ENCODE measurements at regions not wholly inside any gene's neighbourhood (a gene's known extent, or its start where the extent isn't known, plus 50 kb on each side); places are given as distances from the start of the nearest gene placed in this dataset.
A peak's percentile ranks its signal among the peaks of the same experiment; 100 is the strongest.
"Not testable (repeated sequence)": the region's sequence is repeated elsewhere in the genome, so short reads cannot be mapped to it uniquely, and the experiment has no call there.

DNA sequence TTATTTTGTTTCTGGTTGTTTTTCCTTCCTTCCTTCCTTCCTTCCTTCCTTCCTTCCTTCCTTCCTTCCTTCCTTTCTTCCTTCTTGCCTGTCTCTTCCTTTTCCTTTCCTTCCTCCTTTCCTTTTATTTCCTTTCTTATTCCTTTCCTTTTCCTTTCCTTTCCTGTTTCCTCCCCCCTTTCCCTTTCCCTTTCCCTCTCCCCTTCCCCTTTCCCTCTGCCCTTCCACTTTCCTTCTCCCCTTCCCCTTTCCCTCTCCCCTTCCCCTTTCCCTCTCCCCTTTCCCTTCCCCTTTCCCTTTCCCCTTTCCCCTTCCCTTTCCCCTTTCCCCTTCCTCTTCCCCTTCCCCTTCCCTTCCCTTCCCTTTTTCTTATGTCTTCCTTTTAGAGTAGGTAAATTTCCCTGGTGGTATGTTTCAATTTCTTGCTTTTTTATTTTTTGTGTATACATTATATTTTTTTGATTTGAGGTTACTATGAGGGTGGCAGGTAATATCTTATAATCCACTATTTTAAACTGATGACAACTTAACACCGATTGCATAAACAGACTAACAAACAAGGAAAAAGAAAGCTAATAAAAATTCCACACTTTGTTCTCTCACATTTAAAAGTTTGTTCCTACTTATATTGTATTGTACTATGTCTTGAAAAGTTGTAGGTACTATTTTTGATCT is 311.0 kb upstream of the FSHR start:
- no peak for DNase-seq

DNA sequence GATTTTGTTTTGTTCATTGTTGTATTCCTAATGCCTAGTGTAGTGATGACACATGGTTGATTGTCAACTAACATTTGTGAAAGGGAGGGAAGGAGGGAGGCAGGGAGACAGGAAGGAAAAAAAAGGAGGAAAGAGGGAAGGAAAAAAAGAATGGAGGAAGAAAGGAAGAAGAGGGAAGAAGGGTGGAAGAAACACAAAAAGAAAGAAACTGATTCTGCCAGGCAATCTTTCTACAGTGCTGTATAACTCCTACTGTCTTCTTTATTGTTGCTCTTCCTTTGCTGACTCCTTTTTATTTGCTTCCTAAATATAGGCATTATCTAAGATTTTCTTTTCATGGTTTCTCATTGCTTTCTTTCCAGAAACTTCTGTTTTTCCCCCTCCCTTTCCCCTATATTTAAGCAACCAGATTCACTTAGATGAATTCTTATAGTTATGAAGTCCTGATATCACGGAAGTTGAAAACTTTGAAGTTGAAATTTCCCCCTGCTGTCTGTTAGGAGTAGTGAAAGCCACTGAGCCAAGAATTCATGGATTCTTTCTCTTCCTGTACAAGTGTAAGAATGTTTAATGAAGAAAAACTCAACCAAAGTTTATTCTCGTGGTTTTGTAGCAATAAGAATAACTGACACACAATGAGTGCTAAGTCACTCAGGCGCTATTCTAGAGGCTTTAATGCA is 305.1 kb upstream of the FSHR start:
- DNase-seq: no peak

DNA sequence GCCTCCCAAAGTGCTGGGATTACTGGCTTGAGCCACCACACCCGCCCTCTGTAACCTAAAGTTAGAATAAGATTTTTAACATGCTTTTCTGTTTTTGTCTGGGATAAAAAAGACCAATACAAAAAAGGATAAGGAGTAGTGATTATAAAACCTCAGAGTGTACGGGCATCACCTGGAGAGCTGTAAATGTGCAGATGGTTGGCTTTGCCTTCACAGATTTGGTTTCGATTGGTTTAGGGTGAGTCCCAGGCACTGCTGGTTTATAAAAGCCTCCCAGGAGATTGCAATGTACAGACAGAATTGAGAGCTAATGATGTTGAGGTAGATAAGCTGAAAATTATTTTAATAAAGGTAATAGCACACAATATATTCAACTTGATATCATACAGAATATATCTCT is 289.7 kb upstream of the FSHR start:
- DNase-seq: no peak

DNA sequence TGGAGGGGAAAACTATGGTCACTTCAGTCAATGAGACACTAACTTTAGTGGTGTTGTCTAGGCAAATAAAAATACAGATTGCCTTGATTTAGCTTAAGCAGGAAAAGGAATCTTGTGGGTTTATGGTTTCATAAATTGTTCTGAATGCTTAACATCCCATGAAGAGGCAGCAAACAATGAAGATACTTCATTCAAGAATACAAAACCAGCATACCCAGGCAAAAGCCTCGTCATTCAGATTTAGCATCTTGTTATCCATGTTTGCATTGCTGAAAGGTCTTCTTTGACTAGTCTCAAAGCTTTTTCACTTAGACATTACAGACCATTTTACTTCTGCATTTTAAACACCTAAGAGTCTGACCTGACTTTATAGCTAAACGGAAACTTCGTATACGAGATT is 272.7 kb upstream of the FSHR start:
- DNase-seq: no peak

DNA sequence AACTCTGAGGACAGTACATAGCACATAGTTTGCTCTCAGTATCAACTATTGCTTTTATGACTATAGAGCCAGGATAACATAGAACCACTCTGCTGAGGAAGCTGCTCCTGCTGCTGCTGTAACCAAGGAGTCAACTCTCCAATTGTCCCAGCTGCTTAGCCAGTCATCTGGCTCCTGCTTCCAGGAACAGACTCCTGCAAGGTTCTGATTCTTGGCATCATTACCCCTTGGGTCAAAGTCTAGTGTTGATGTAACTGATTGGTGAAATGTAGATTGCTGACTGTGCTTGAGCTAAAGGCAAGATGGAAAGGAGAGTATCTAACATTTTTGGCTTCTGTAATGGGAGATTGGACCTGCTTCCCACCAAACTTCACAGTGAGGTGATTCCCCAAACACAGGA is 261.9 kb upstream of the FSHR start:
- DNase-seq: no peak

DNA sequence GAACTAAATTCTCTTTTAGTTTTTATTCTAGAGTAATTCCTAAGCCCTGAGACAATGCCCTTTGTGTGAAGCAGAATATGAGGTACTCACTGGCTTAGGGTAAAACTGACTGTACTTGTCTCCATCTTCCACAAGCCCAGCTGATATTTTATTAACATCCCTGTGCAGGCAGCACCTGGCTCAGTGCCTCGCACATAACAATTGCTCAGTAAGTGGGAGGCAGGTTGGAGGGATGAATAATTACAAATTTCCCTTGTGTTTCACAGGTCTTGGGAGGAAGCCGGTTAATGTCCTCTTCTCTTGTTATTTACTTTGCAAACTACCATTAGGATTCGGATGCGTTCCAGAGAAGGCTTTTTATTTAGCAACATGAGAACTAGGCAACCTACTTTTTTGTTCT is 249.8 kb upstream of the FSHR start:
- DNase-seq: no peak

DNA sequence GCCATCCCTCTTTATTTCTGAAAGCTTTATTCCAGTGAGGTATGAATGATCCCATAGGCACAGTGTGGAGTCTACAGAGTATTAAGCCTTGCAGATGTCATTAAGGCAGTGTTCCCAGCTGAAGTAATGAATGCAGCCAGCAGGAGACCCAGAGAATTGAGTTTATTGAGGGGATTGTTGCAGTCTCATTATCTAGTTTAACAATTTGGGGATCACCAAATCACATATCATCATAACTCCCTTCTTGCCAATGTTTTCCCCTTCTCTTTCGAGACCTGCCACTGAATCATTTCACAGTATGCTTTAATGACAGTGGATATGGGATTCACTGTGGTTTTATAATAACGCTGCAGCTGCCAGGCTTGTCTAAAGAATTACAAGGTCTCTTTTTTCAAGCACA is 249.3 kb upstream of the FSHR start:
- no peak for DNase-seq

DNA sequence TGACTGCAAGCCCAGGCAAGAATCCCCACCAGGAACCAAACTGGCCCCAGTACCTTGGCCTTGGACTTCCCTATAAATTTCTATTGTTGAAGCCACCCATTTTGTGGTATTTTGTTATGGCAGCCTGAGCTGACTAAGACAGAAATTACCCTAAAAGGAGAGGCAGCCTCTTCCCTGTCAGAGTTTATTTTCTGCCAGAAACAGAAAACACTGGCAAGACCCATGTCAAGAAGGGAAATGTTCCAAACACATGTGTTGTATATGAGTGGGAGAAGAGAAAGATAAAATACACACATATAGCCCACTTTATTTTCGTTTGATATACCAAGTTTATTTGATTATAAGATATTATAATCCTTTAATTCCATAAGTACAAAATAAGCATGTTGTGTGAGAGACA is 225.1 kb upstream of the FSHR start:
- DNase-seq: no peak

DNA sequence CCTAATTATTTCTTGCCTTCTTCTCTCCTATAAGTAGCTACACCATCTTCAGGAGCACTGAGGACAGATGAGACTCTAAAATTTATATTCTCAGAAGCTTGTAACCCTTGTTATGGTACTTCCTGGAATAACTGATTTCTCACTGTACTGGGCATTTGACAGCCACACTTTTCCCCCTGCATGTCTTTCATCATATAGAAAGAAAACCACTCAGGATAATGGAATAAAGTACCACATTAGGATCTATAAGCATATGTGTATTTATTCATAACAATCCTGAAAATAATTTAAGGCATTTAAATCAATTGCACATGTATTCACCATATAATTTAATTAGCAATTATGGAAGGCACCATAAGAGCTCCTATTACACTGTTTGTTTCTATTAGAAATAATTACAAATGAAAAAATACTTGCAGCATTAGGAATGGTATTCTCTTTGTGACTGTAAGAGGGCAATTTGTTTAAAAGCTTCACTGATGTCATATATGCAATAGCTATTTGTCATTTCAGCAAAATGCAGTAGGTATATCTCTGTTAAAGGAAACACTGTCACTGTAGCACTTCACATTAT is 216.9 kb upstream of the FSHR start:
- no peak for DNase-seq

DNA sequence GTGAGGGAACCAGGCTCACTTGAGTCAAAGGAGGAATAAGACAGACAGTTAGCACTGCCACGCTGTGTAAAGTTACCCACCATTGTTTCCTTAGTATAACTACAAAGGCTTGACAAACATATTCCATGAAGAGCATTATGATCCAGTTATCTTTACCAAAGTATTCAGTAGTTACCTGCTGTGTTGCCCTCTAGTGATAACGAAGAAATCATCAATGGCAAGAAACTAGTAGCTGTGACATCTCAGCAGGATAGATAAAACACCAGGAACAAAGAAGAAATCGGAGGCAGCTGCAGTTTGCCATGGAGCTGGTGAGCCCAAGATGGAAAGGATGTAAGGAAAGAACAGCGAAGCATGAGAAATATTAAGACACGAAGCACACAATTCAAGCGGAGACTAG is 215.3 kb upstream of the FSHR start:
- DNase-seq: no peak

DNA sequence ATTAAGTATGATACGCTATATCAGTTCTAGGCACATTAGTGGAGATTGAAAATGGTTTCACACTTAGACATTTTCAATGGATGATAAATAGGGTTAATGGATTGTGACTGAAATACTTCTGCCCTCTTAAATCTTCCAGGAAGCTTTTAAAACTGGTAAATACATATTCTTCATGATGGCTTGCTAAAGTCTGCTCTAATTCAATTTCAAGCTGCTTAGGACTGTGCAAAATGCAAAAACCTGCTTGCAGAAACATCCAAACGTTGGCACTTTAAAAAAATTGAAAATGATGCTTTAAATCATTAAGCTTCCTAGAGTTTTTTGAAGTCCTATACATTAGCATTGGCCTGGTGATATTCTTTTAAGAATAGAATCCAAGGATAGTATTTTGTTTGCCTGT is 214.8 kb upstream of the FSHR start:
- no peak for DNase-seq

DNA sequence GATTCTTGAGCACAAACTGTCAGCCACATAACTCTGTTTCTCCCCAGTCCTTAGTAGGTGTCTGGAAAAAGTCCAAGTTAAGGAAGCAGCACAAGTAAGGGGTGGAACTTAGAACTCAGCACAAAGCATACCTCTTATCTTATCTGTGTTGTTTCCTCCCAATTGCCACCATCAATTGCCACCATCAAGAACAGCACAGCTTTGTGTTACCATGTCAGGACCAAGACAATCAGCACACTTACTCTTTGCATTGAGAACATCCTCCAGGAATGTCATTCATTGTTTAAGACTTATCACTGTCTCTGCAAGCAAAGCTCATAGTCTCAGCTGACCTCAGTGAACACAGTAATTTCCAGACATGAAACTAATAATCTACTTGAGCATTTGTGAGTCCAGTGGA is 212.7 kb upstream of the FSHR start:
- no peak for DNase-seq

DNA sequence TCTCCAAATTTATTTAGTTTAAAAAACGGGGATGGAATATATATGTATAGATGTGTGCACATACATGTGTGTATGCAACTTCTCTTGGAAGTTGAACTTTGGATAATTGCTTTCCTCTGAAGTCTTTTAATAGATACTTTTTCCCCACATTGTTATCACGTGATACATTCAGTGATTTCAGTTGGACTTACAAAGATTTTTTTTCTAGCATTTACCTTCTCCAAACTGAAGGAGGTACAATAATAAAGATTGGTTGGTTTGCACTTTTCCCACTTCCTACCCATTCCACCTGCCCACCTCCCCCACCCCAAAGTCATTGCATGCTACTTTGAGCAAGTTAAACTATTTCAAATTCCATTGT is 206.1 kb upstream of the FSHR start:
- DNase-seq: no peak

DNA sequence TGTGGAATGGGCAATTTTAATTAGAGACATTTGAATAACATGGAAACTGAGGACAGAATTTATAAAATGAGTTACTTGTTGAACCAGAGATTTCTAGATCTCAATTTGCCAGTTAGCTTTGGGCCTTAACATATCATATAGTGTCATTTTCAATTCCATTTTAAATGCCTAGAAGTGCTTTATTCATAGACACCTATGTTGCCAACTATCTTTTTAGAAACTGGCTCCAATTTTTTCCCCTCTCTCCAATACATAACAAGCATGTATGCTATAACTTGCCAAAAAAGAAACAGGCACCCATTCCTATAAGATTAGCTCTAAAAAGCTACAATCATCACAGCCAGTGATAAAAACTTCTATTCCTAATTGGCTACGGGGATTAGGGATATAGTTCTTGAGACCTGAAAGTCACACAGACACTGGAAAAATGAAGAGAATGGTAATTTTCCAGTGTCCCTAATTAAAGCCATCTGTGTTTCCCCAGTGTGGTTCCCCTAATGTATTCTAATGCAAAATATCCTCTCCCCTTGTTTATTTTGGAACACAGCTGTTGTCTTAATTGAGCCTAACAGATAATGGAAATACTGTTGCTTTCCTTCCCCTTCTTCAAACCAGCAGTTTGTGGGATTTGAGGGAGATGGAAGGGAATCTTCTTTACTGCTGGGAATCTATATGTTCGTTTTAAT is 205.5 kb upstream of the FSHR start:
- DNase-seq: no peak

DNA sequence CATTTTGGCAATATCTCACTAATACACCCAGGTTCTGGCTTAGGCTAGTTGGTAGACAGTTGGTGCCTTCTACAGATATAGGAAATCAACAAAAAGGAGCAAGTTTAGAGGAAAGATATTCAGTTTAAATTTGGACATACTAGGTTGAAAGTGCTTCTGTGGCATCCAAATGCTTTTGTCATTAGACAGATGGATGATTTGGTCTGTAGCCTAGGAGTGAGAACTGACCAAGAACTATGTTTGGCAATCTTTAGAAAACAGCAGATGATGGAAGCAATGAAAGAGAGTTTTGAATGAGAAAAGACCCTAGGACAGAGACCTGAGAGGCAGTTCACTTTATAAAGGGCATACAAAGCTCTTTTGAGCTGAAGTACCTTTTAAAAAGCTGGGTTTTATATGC is 201.3 kb upstream of the FSHR start:
- DNase-seq: no peak

DNA sequence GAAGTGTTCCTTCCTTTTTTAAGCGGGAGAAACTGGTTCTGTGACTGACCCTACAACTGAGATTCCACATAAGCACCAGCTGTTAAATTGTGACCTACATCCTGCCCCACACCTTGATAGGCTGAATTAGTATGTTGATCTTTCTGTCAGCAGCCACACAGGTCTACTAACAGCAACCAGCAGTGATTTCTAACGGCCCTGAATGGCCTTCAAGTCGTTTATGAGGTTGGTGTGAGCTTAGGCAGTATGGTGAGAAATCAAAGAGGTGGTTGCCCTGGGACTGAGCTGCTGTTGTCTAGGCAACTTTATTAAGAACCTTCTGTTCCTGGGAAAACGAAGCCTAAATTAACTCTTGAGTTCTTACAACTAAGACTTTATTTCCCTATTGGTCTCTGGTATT is 197.2 kb upstream of the FSHR start:
- DNase-seq: peak; percentile 6

DNA sequence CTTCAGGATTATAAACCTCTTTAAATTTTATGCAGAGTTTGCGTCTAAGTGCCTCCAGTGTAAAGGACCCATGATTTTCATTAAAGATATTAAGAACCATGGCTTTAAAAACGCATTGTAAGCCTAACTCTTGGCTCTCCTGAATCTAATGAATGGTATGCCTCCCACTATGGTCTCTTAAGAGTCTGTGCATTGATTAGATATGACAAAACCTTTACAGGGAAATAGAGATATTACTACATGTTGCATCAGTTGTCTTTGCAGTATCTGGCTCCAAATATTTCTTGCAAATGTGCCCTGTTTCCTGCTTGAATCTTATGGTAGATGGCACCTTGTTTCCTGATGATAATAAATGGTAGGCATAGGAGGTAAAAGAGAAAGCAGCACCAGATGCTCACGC is 189.3 kb upstream of the FSHR start:
- no peak for DNase-seq

DNA sequence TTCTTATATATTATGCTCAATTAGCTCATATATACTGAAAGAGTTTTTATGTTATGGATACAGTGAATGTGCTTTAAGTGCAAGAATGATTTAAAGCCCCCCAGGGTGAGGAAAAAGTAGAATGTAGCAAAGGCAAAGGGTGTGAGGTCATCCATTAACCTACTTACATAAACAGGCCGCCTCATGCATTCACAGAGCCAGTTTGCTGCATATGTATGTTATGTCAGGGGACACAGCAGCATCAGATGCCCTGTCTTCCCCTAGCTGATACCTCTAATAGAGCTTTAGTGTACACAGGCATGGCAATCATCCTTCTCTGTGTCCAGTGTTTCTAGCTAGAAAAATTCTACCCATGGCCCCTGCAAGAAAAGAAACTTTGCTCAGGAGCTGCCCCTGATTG is 187.8 kb upstream of the FSHR start:
- no peak for DNase-seq

DNA sequence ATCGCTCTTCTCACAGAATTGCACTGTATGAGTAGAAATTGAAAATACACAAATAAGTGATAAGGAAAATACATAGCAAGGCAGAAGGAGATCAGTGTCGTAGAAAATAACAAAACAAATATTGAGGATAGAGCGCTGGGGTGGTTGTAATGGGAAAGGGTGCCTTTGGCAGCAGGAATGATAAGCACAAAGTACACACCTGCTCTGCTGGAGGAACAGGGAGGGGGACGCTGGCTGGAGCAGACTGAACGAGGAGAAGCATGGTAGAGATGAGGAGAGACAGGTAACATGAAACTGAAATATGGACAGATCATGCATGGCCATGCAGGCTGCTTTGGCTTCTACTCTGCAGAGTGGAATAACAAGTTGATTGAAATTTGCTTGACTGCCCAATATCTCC is 181.2 kb upstream of the FSHR start:
- peak; percentile 20 for DNase-seq

DNA sequence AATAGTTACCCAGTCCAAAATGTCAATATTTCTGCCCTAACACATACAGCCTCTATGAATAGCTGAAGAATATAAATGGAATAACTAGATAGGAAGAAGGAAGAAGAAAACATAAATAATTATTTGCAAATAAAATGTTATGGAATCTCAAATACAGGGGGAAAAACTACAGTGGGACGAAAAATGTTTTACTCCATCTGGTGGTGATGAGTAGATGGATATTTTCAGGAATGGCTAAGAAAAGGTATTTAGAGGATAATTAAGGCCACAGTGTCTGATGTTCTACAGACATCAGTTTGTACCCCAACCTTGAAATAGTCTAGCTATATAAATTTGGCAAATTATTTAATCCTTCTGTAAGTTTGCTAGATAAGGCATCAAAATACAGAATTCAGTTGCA is 178.1 kb upstream of the FSHR start:
- DNase-seq: no peak

DNA sequence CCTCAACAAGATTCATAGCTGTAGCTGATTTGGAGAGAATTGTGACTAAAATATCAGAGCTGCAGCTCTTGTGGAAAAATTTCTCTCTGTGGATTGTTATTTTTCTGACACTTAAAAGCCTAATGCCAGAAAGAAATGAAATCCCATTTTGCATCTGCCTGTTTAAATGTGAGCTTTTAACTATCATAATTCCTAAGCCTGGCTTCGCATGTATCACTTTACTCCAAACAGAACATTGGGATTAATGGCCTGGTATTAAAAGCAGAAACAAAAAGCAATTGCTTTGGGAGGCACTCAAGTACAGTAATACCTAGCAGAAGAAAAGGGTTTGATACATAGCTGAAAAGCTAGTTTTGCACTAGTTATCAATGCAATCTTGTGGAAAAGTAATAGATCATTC is 164.2 kb upstream of the FSHR start:
- no peak for DNase-seq

DNA sequence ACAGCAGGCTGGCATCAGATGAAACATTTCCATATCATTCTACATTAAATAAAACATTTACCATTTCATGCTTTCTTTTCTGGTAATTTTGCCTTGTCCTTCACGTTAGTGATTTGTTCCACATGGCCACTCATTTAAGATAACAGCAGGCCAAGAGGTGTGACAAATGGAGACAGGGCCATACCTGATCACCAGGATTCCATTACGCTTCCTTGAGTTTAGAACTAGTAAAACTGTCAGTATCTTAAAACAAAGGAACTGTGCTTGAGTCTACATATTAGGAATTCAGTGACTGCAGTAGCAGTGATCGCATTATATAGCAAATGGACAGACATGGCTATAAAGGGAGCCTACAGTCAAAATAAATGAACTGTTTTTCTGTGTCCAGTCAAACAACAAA is 155.1 kb upstream of the FSHR start:
- DNase-seq: no peak

DNA sequence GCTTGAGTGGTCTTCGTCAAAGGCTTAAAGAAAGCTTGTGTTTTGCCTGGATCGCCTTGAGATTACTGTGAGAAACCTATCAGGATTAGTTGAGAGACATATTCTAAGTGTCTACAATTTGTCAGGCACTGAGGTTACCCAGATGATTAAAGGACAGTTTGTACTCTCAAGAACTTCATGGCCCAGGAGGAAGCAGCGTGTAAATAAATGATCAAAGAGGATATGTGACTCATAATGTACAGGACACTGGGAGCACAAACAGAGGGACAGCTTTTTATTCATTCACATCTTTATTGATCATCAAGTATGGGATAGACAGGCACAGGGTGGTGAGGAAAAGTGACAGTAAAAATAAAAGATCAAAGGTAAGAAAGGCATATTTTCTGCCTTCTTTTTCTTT is 152.6 kb upstream of the FSHR start:
- peak; percentile 8 for DNase-seq

DNA sequence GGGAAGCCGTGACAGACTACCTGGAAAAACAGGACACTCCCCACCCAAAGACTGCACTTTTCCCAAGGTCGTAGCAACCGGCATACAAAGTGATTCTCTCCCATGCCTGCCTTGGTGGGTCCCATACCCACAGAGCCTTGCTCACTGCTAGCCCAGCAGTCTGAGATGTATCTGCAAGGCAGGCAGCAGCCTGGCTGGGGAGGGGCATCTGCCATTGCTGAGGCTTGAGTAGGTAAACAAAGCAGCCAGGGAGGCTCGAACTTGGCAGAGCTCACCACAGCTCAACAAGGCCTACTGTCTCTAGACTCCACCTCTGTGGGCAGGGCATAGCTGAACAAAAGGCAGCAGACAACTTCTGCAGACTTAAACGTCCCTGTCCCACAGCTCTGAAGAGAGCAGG is 144.4 kb upstream of the FSHR start:
- not testable (repeated sequence) for DNase-seq

All from NCI-H774 (cell line).